ENCODE measurements at regions not wholly inside any gene's neighbourhood (a gene's known extent, or its start where the extent isn't known, plus 50 kb on each side); places are given as distances from the start of the nearest gene placed in this dataset.

DNA sequence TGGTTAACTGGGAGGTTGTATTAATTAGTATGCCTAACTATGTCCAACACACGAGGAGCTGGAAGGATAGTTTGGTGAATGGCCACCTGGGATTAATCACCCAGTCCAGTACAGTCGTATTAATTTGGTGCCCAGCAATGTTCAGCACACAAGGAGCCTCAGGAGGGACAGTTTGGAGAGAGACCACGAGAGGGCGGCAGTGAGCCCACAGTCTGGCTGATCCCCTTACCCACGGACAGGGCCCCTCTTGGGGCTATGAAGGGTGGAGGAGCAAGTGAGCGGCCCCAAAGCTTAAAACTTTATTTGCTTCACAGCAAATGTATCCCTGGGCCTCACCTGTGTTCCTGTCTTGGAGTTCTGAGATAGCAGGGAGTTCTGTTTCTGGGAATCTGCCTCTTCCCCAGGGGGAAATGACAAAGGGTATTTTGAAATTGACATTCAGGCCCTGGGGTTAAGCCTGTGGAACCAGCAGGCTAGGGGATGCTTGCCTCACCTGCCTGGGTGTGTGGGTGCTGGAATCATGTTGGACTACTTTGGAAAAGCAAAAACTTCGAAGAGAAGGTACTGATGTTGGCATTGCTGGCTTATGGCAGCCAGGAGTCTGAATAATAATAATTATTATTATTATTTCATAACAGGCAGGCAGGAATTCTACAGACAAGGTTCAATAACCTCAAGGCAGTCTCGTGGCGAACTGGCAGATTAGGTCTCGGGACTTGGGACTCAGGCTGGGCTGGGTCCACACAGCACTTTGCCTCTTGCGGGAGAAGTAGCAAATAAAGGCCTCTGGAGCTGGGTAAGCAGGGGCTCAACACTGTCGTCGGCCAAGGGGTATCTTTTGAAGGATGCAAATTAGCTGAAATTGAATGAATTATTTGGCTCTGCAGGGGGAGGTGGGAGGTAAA, 227.6 kb upstream of the ASIC2 start:
- H3K27ac ChIP-seq, result no peak overlapping the region
- no peaks in the 10 kb centered on the region for H3K9me3 ChIP-seq
- 30 to 59% methylated on average over 7 to 13 of the region's 13 CpGs for WGBS, 2 donors (ENCODE audit: low coverage in 1 of 2)
- no peak overlapping the region for H3K4me3 ChIP-seq
- no peaks in the 10 kb centered on the region for H3K36me3 ChIP-seq
- no peak for TF ChIP-seq EP300 (IDR thresholded peaks at IDR 0.05)
- TF ChIP-seq POLR2A (IDR thresholded peaks at IDR 0.05), result no peak
- TF ChIP-seq CTCF (IDR thresholded peaks at IDR 0.05), result peak in 3 of 4 experiments; percentile 11 to 76 (median 49)
- TF ChIP-seq POLR2AphosphoS5 (IDR thresholded peaks at IDR 0.05), result no peak
- ATAC-seq, result no peak
- H3K27me3 ChIP-seq, result peaks cover 20% of the 10 kb centered on the region
- H3K4me1 ChIP-seq, result peaks cover 0 to 4% (median 0%) of the 10 kb centered on the region in 3 donors

GRCh38 chr17:33521784-33522183, 228.7 kb upstream of the ASIC2 start:
- Histone ChIP-seq H3K27me3 (peaks cover 20% of the 10 kb centered on the region), H3K4me1 (peaks cover 0 to 4% (median 0%) of the 10 kb centered on the region in 3 donors), H3K9me3 (peaks cover 0 to 5% (median 0%) of the 10 kb centered on the region in 3 donors), H3K27ac (no peak overlapping the region), H3K36me3 (no peaks in the 10 kb centered on the region), H3K4me3 (no peak overlapping the region)
- TF ChIP-seq EP300 (IDR thresholded peaks at IDR 0.05), result no peak
- no peak for TF ChIP-seq CTCF (IDR thresholded peaks at IDR 0.05)
- TF ChIP-seq POLR2AphosphoS5 (IDR thresholded peaks at IDR 0.05), result no peak
- TF ChIP-seq POLR2A (IDR thresholded peaks at IDR 0.05), result no peak
- 80% methylated on average over 2 of the region's 5 CpGs; no CpG with 5 or more reads in 1 of the 2 donors for WGBS, 2 donors (ENCODE audit: low coverage in 1 of 2)
- ATAC-seq, result no peak

GRCh38 chr17:33522623-33523022, 229.5 kb upstream of the ASIC2 start:
- WGBS, 2 donors (ENCODE audit: low coverage in 1 of 2), result 80% methylated on average over 2 to 4 of the region's 8 CpGs
- no peak for ATAC-seq
- Histone ChIP-seq H3K27me3 (peaks cover 20% of the 10 kb centered on the region), H3K36me3 (no peaks in the 10 kb centered on the region), H3K27ac (no peak overlapping the region), H3K4me1 (peaks cover 0 to 4% (median 0%) of the 10 kb centered on the region in 3 donors), H3K9me3 (peaks cover 0 to 13% (median 0%) of the 10 kb centered on the region in 3 donors), H3K4me3 (no peak overlapping the region)
- TF ChIP-seq POLR2AphosphoS5 (IDR thresholded peaks at IDR 0.05) (no peak), POLR2A (IDR thresholded peaks at IDR 0.05) (no peak), CTCF (IDR thresholded peaks at IDR 0.05) (no peak), EP300 (IDR thresholded peaks at IDR 0.05) (no peak)

GRCh38 chr17:33523577-33523981, 230.5 kb upstream of the ASIC2 start:
- no peaks in the 10 kb centered on the region for H3K36me3 ChIP-seq
- 0 to 32% methylated on average over 3 of the region's 5 CpGs for WGBS, 2 donors (ENCODE audit: low coverage in 1 of 2)
- H3K4me3 ChIP-seq, result no peak overlapping the region
- peak; percentile 85 for ATAC-seq
- TF ChIP-seq POLR2A (IDR thresholded peaks at IDR 0.05), result no peak
- TF ChIP-seq CTCF (IDR thresholded peaks at IDR 0.05), result no peak
- TF ChIP-seq POLR2AphosphoS5 (IDR thresholded peaks at IDR 0.05), result no peak
- TF ChIP-seq EP300 (IDR thresholded peaks at IDR 0.05), result no peak
- H3K9me3 ChIP-seq, result peaks cover 0 to 19% (median 0%) of the 10 kb centered on the region in 3 donors
- peak overlapping the region in 3 of 4 donors; percentile 19 to 50 (median 36) for H3K27ac ChIP-seq
- H3K4me1 ChIP-seq, result peaks cover 0 to 4% (median 0%) of the 10 kb centered on the region in 3 donors
- peaks cover 13% of the 10 kb centered on the region for H3K27me3 ChIP-seq

Measured in gastroesophageal sphincter (tissue), 4 donors.